GM19328 (cell line): ENCODE measurements at regions not wholly inside any gene's neighbourhood (a gene's known extent, or its start where the extent isn't known, plus 50 kb on each side); places are given as distances from the start of the nearest gene placed in this dataset.
"Not testable (repeated sequence)": the region's sequence is repeated elsewhere in the genome, so short reads cannot be mapped to it uniquely, and the experiment has no call there.

Experiments
- ATAC-seq: cut with Tn5 transposase; IDR thresholded peaks from one replicate; pipeline ENCODE4 v1.9.1; 2021; ENCODE audit warnings: mild to moderate bottlenecking, moderate library complexity; ENCODE audit not compliant: unreplicated experiment

- no peak for ATAC-seq
Observed at GRCh38 chr6:9361749-9362148, 926.4 kb upstream of the SLC35B3 start.

- no peak for ATAC-seq
Observed at GRCh38 chr6:9360881-9361280, 925.5 kb upstream of the SLC35B3 start.

GRCh38 chr6:9347608-9348007 is 912.3 kb upstream of the SLC35B3 start:
- no peak for ATAC-seq

GRCh38 chr6:9346923-9347322 is 911.6 kb upstream of the SLC35B3 start:
- no peak for ATAC-seq

- ATAC-seq, result no peak
Observed at GRCh38 chr6:9335431-9335830, 900.1 kb upstream of the SLC35B3 start.

- ATAC-seq, result no peak
Observed at GRCh38 chr6:9334979-9335378, 899.6 kb upstream of the SLC35B3 start.

- ATAC-seq, result no peak
Observed at GRCh38 chr6:9332241-9332780, 897.0 kb upstream of the SLC35B3 start.

- no peak for ATAC-seq
Observed at GRCh38 chr6:9316831-9317230, 881.5 kb upstream of the SLC35B3 start.

- no peak for ATAC-seq
Observed at GRCh38 chr6:9315966-9316650, 880.8 kb upstream of the SLC35B3 start.

GRCh38 chr6:9308284-9308683 is 872.9 kb upstream of the SLC35B3 start:
- ATAC-seq, result no peak

- no peak for ATAC-seq
Observed at GRCh38 chr6:9307786-9308185, 872.4 kb upstream of the SLC35B3 start.

GRCh38 chr6:9307187-9307586 is 871.8 kb upstream of the SLC35B3 start:
- no peak for ATAC-seq

GRCh38 chr6:9295644-9296043 is 860.3 kb upstream of the SLC35B3 start:
- ATAC-seq, result no peak

- no peak for ATAC-seq
Observed at GRCh38 chr6:9292975-9293374, 857.6 kb upstream of the SLC35B3 start.

GRCh38 chr6:9290342-9290741 is 855.0 kb upstream of the SLC35B3 start:
- not testable (repeated sequence) for ATAC-seq

- ATAC-seq, result no peak
Observed at GRCh38 chr6:9272671-9273070, 837.3 kb upstream of the SLC35B3 start.

- no peak for ATAC-seq
Observed at GRCh38 chr6:9266741-9267140, 831.4 kb upstream of the SLC35B3 start.

GRCh38 chr6:9257215-9257614 is 821.9 kb upstream of the SLC35B3 start:
- ATAC-seq, result no peak

- no peak for ATAC-seq
Observed at GRCh38 chr6:9254251-9254650, 818.9 kb upstream of the SLC35B3 start.

- no peak for ATAC-seq
Observed at GRCh38 chr6:9252799-9253198, 817.5 kb upstream of the SLC35B3 start.

- ATAC-seq, result no peak
Observed at GRCh38 chr6:9250852-9251251, 815.5 kb upstream of the SLC35B3 start.

- ATAC-seq, result no peak
Observed at GRCh38 chr6:9248133-9248532, 812.8 kb upstream of the SLC35B3 start.

GRCh38 chr6:9240861-9241260 is 805.5 kb upstream of the SLC35B3 start:
- no peak for ATAC-seq
